ENCODE measurements at regions not wholly inside any gene's neighbourhood (a gene's known extent, or its start where the extent isn't known, plus 50 kb on each side); places are given as distances from the start of the nearest gene placed in this dataset.

GRCh38 chr2:158025255-158025996 is 76.2 kb upstream of the UPP2 start:
- TF ChIP-seq POLR2A (IDR thresholded peaks at IDR 0.05; ENCODE audit: extremely low read depth, insufficient read length) (no peak), MAX (IDR thresholded peaks at IDR 0.05; ENCODE audit: low read depth, low read length) (no peak), MYC (IDR thresholded peaks at IDR 0.05; ENCODE audit: low read depth, low read length) (no peak), CTCF (IDR thresholded peaks at IDR 0.05; ENCODE audit: low read depth, low read length) (no peak)
- no peak for DNase-seq (ENCODE audit: low read depth)
- H3K4me3 ChIP-seq (ENCODE audit: low read depth, low read length), result no peak overlapping the region

GRCh38 chr2:158024288-158024898 is 77.3 kb upstream of the UPP2 start:
- TF ChIP-seq CTCF (IDR thresholded peaks at IDR 0.05; ENCODE audit: low read depth, low read length) (peak; percentile 77), POLR2A (IDR thresholded peaks at IDR 0.05; ENCODE audit: extremely low read depth, insufficient read length) (no peak), MAX (IDR thresholded peaks at IDR 0.05; ENCODE audit: low read depth, low read length) (0 out of 2 replicates have a peak, but pooled peaks have one; percentile 14)
- H3K4me3 ChIP-seq (ENCODE audit: low read depth, low read length), result no peak overlapping the region
- DNase-seq (ENCODE audit: low read depth), result peak; percentile 59

GRCh38 chr2:158022888-158023287 is 78.8 kb upstream of the UPP2 start:
- TF ChIP-seq CTCF (IDR thresholded peaks at IDR 0.05; ENCODE audit: low read depth, low read length), result no peak
- no peak for TF ChIP-seq MYC (IDR thresholded peaks at IDR 0.05; ENCODE audit: low read depth, low read length)
- TF ChIP-seq MAX (IDR thresholded peaks at IDR 0.05; ENCODE audit: low read depth, low read length), result no peak
- no peak for TF ChIP-seq POLR2A (IDR thresholded peaks at IDR 0.05; ENCODE audit: extremely low read depth, insufficient read length)
- no peak overlapping the region for H3K4me3 ChIP-seq (ENCODE audit: low read depth, low read length)
- no peak for DNase-seq (ENCODE audit: low read depth)

GRCh38 chr2:158021226-158021625 is 80.5 kb upstream of the UPP2 start:
- no peak for DNase-seq (ENCODE audit: low read depth)
- H3K4me3 ChIP-seq (ENCODE audit: low read depth, low read length), result no peak overlapping the region
- TF ChIP-seq POLR2A (IDR thresholded peaks at IDR 0.05; ENCODE audit: extremely low read depth, insufficient read length) (no peak), CTCF (IDR thresholded peaks at IDR 0.05; ENCODE audit: low read depth, low read length) (no peak), MYC (IDR thresholded peaks at IDR 0.05; ENCODE audit: low read depth, low read length) (no peak), MAX (IDR thresholded peaks at IDR 0.05; ENCODE audit: low read depth, low read length) (no peak)

- DNase-seq (ENCODE audit: low read depth), result no peak
- TF ChIP-seq MYC (IDR thresholded peaks at IDR 0.05; ENCODE audit: low read depth, low read length) (no peak), MAX (IDR thresholded peaks at IDR 0.05; ENCODE audit: low read depth, low read length) (no peak), CTCF (IDR thresholded peaks at IDR 0.05; ENCODE audit: low read depth, low read length) (no peak), POLR2A (IDR thresholded peaks at IDR 0.05; ENCODE audit: extremely low read depth, insufficient read length) (no peak)
- no peak overlapping the region for H3K4me3 ChIP-seq (ENCODE audit: low read depth, low read length)
Measured at GRCh38 chr2:158015428-158016076, 86.1 kb upstream of the UPP2 start.

All from NB4 (cell line).